CD14-positive monocyte (primary cell): ENCODE measurements at regions not wholly inside any gene's neighbourhood (a gene's known extent, or its start where the extent isn't known, plus 50 kb on each side); places are given as distances from the start of the nearest gene placed in this dataset.

Experiments
- DNase-seq, 3 donors: peaks; one replicate each; pipeline ENCODE4 v3.0.0-alpha.2; 2011 to 2022
- H2AFZ ChIP-seq: 2 replicates; pipeline ENCODE4 v1.6.0; 2012; ENCODE audit warnings: mild to moderate bottlenecking, low read depth, low read length, inconsistent platforms; ENCODE audit not compliant: insufficient read depth, poor library complexity, severe bottlenecking
- H3K27ac ChIP-seq, 2 donors: 1 replicate in 1 of 2; 2 replicates in 1 of 2; pipeline ENCODE4 v1.5.1; 2012 to 2013; ENCODE audit warnings: low read length in 2 of 2, control low read depth in 1 of 2, inconsistent platforms in 1 of 2, low read depth in 1 of 2, mild to moderate bottlenecking in 1 of 2
- H3K27me3 ChIP-seq, 2 donors: one replicate each; pipeline versions ENCODE4 v1.6.0 to v1.6.1; 2011 to 2013; ENCODE audit warnings: low read length in 2 of 2; ENCODE audit not compliant: control insufficient read depth in 2 of 2, insufficient read depth in 2 of 2
- H3K36me3 ChIP-seq, 2 donors: replicated peaks in 1 of 2; 1 replicate in 1 of 2; 2 replicates in 1 of 2; pipeline versions ENCODE4 v1.5.1 to v1.6.1; 2012 to 2013; ENCODE audit warnings: low read length in 2 of 2, control low read depth in 1 of 2, inconsistent platforms in 1 of 2, mild to moderate bottlenecking in 1 of 2; ENCODE audit not compliant: insufficient read depth in 2 of 2, control insufficient read depth in 1 of 2
- H3K4me1 ChIP-seq, 2 donors: 1 replicate in 1 of 2; 2 replicates in 1 of 2; pipeline versions ENCODE4 v1.5.1 to v1.6.1; 2012 to 2013; ENCODE audit warnings: low read length in 2 of 2, control low read depth in 1 of 2, inconsistent platforms in 1 of 2, mild to moderate bottlenecking in 1 of 2, moderate library complexity in 1 of 2; ENCODE audit not compliant: insufficient read depth in 2 of 2, control insufficient read depth in 1 of 2
- H3K4me2 ChIP-seq: replicated peaks from 2 replicates; pipeline ENCODE3; 2012; ENCODE audit warnings: low read length, moderate library complexity, mild to moderate bottlenecking; ENCODE audit not compliant: poor library complexity, severe bottlenecking; ENCODE audit errors: extremely low read depth
- H3K4me3 ChIP-seq, 3 experiments: fragments of 200-600 bp in 1 of 3; sonication (generic) in 1 of 3; replicated peaks in 1 of 3; 1 replicate in 2 of 3; 2 replicates in 1 of 3; pipeline ENCODE4 v1.5.1; 2011 to 2013; ENCODE audit warnings: low read length in 3 of 3, mild to moderate bottlenecking in 3 of 3, control low read depth in 2 of 3, low read depth in 2 of 3, inconsistent platforms in 1 of 3, moderate library complexity in 1 of 3
- H3K79me2 ChIP-seq: 2 replicates; pipeline ENCODE4 v1.6.0; 2012; ENCODE audit warnings: mild to moderate bottlenecking, control low read depth, inconsistent platforms, low read length, moderate library complexity; ENCODE audit not compliant: insufficient read depth
- H3K9ac ChIP-seq: 2 replicates; pipeline ENCODE4 v1.6.0; 2017; ENCODE audit warnings: low read length, mild to moderate bottlenecking; ENCODE audit not compliant: insufficient read depth, poor library complexity, severe bottlenecking
- H3K9me3 ChIP-seq, 2 donors: replicated peaks in 1 of 2; 1 replicate in 1 of 2; 2 replicates in 1 of 2; pipeline versions ENCODE4 v1.5.1 to v1.6.1; 2012 to 2013; ENCODE audit warnings: low read length in 2 of 2, control low read depth in 1 of 2; ENCODE audit not compliant: control insufficient read depth in 1 of 2, insufficient read depth in 1 of 2
- H4K20me1 ChIP-seq: 2 replicates; pipeline ENCODE4 v1.6.0; 2012; ENCODE audit warnings: mild to moderate bottlenecking, low read length, control low read depth, moderate library complexity; ENCODE audit not compliant: insufficient read depth
- H3K27ac Mint-ChIP-seq, 7 donors: one replicate each; pipeline ENCODE4 v1.8.0; 2020; ENCODE audit warnings: mild to moderate bottlenecking in 7 of 7, mixed read lengths in 7 of 7, moderate library complexity in 6 of 7, inconsistent platforms in 2 of 7
- H3K27me3 Mint-ChIP-seq, 3 donors: one replicate each; pipeline ENCODE4 v1.8.0; 2021 to 2022; ENCODE audit warnings: low read depth in 3 of 3, mild to moderate bottlenecking in 3 of 3, mixed read lengths in 3 of 3, moderate library complexity in 3 of 3, inconsistent platforms in 1 of 3
- H3K36me3 Mint-ChIP-seq, 2 donors: one replicate each; pipeline ENCODE4 v1.8.0; 2020; ENCODE audit warnings: mixed read lengths in 2 of 2, inconsistent platforms in 1 of 2, mild to moderate bottlenecking in 1 of 2
- H3K4me1 Mint-ChIP-seq: one replicate; pipeline ENCODE4 v1.8.0; 2020; ENCODE audit warnings: mild to moderate bottlenecking, mixed read lengths
- H3K4me3 Mint-ChIP-seq, 2 donors: one replicate each; pipeline ENCODE4 v1.8.0; 2020; ENCODE audit warnings: mild to moderate bottlenecking in 2 of 2, mixed read lengths in 2 of 2, moderate library complexity in 1 of 2
- H3K9me3 Mint-ChIP-seq, 7 donors: one replicate each; pipeline ENCODE4 v1.8.0; 2020 to 2022; ENCODE audit warnings: mixed read lengths in 7 of 7, mild to moderate bottlenecking in 6 of 7, moderate library complexity in 6 of 7, inconsistent platforms in 2 of 7
- WGBS: methylation state at CpG from one replicate; pipeline ENCODE4 v1.1.5; 2013; ENCODE audit warnings: missing lambda C conversion rate; ENCODE audit not compliant: insufficient coverage; 5-methylcytosine and 5-hydroxymethylcytosine counted together
- intact Hi-C, 2 donors: fragments of 100-400 bp; cut with micrococcal nuclease; formaldehyde crosslinking; loops; one replicate each; pipeline versions ENCODE4 v1.15.0 to v1.15.1; 2023
- TF ChIP-seq, protein P1 (sequence below): fragments of 200-600 bp; IDR thresholded peaks from one replicate; pipeline ENCODE4 v1.8.0; 2022; ENCODE audit warnings: antibody characterized with exemption, mild to moderate bottlenecking

DNA sequence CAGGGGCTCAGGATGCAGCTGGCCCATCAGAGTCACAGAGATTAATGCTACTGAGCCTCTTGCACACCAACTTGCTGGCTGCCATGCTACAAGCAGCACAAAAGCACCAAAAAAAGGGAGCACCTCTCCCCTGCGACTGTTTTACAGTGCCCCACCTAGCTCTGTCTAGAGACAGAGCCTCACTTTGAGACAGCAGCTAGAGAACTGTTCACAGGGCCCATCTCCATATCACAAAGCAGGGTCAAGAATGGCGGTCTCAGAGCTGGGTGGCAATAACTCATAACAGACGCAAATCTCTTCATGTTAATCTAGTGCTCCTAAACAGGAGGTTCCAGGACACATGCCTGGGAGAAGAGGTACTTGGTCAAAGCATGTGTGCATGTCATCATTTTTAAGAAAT, 953.0 kb downstream of the DCDC2C start:
- no peaks in the 10 kb centered on the region for H3K4me1 ChIP-seq
- no peaks in the 10 kb centered on the region for H4K20me1 ChIP-seq
- H3K36me3 Mint-ChIP-seq, result no peaks in the 10 kb centered on the region
- no peak overlapping the region for H3K4me3 ChIP-seq
- H3K27ac ChIP-seq, result no peak overlapping the region
- H3K79me2 ChIP-seq, result no peaks in the 10 kb centered on the region
- no peak overlapping the region for H3K4me2 ChIP-seq
- WGBS, result 86% methylated on average over 3 of the region's 3 CpGs
- peaks cover 0 to 4% (median 2%) of the 10 kb centered on the region in 7 donors for H3K9me3 Mint-ChIP-seq
- peaks cover 0 to 3% of the 10 kb centered on the region in 2 donors for H3K9me3 ChIP-seq
- H3K9ac ChIP-seq, result no peak overlapping the region
- TF ChIP-seq, protein P1, sequence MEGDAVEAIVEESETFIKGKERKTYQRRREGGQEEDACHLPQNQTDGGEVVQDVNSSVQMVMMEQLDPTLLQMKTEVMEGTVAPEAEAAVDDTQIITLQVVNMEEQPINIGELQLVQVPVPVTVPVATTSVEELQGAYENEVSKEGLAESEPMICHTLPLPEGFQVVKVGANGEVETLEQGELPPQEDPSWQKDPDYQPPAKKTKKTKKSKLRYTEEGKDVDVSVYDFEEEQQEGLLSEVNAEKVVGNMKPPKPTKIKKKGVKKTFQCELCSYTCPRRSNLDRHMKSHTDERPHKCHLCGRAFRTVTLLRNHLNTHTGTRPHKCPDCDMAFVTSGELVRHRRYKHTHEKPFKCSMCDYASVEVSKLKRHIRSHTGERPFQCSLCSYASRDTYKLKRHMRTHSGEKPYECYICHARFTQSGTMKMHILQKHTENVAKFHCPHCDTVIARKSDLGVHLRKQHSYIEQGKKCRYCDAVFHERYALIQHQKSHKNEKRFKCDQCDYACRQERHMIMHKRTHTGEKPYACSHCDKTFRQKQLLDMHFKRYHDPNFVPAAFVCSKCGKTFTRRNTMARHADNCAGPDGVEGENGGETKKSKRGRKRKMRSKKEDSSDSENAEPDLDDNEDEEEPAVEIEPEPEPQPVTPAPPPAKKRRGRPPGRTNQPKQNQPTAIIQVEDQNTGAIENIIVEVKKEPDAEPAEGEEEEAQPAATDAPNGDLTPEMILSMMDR, result no peak
- no peak overlapping the region for H2AFZ ChIP-seq
- H3K27ac Mint-ChIP-seq, result no peak overlapping the region
- H3K36me3 ChIP-seq, result no peaks in the 10 kb centered on the region
- DNase-seq, result no peak
- H3K27me3 ChIP-seq, result no peaks in the 10 kb centered on the region
- H3K4me3 Mint-ChIP-seq, result no peak overlapping the region
- peaks cover 0 to 4% (median 0%) of the 10 kb centered on the region in 3 donors for H3K27me3 Mint-ChIP-seq
- H3K4me1 Mint-ChIP-seq, result no peaks in the 10 kb centered on the region
- intact Hi-C loops, result no loop called here

DNA sequence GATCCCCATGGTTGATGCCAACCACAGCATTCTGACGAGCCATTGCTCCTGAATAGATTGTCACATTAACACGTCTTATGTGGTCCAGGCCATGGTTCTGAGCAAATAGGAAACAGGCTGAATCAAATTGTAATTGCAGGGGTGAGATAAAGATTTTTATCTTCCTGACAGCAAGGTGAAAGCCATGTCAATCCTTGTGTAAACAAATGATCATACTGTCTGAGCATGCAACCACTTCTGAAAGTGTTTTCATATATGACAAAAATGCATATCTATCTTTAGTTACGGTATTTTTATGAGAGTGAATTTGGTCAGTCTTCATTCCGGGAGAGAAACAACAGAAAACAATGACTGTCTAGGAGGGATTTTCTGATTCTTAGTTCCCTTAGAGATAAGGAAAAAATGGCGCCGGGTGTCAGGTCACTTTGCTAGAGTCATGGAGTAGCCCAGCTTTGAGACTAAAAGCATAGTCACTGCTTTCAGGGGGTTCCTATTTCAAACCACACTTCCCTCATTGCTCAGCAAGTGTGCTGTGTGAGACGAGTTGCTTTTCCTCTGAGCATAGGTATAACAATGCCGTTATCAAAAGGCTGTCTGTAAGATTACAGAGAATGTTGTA, 958.9 kb downstream of the DCDC2C start:
- no peak overlapping the region for H2AFZ ChIP-seq
- no peaks in the 10 kb centered on the region for H3K4me1 ChIP-seq
- H3K36me3 ChIP-seq, result no peaks in the 10 kb centered on the region
- no peak overlapping the region for H3K9ac ChIP-seq
- WGBS, result 78% methylated on average over 3 of the region's 8 CpGs
- no peak overlapping the region for H3K27ac Mint-ChIP-seq
- no peaks in the 10 kb centered on the region for H3K27me3 ChIP-seq
- no peak overlapping the region for H3K27ac ChIP-seq
- peaks cover 2 to 13% (median 5%) of the 10 kb centered on the region in 7 donors for H3K9me3 Mint-ChIP-seq
- no peak overlapping the region for H3K4me2 ChIP-seq
- intact Hi-C loops, result no loop called here
- H3K4me3 ChIP-seq, result no peak overlapping the region
- no peak overlapping the region for H3K4me3 Mint-ChIP-seq
- peaks cover 0 to 4% (median 0%) of the 10 kb centered on the region in 3 donors for H3K27me3 Mint-ChIP-seq
- H3K4me1 Mint-ChIP-seq, result no peaks in the 10 kb centered on the region
- no peaks in the 10 kb centered on the region for H3K79me2 ChIP-seq
- no peaks in the 10 kb centered on the region for H4K20me1 ChIP-seq
- DNase-seq, result no peak
- no peaks in the 10 kb centered on the region for H3K36me3 Mint-ChIP-seq
- peaks cover 0 to 4% of the 10 kb centered on the region in 2 donors for H3K9me3 ChIP-seq
- TF ChIP-seq, protein P1, result no peak
